Astrocyte (in vitro differentiated cells and primary cell): ENCODE measurements at regions not wholly inside any gene's neighbourhood (a gene's known extent, or its start where the extent isn't known, plus 50 kb on each side); places are given as distances from the start of the nearest gene placed in this dataset.

Experiments
- DNase-seq: peaks from one replicate; pipeline ENCODE4 v3.0.0-alpha.2; 2010; ENCODE audit warnings: low read depth
- FAIRE-seq: peaks from 2 replicates; lab custom pipeline; 2011; peaks lifted over from hg19 to GRCh38; lab: Jason Lieb, UNC
- H2AFZ ChIP-seq: 2 replicates; pipeline ENCODE4 v1.6.0; 2012; ENCODE audit warnings: low read depth, low read length, inconsistent platforms
- H3K27ac ChIP-seq: 2 replicates; pipeline ENCODE4 v1.5.1; 2011; ENCODE audit warnings: low read depth, low read length, inconsistent platforms
- H3K27me3 ChIP-seq: 2 replicates; pipeline ENCODE4 v1.6.0; 2011; ENCODE audit warnings: low read length, inconsistent platforms; ENCODE audit not compliant: insufficient read depth
- H3K36me3 ChIP-seq: 2 replicates; pipeline ENCODE4 v1.5.1; 2011; ENCODE audit warnings: low read length, inconsistent platforms; ENCODE audit not compliant: insufficient read depth
- H3K4me1 ChIP-seq: 2 replicates; pipeline ENCODE4 v1.5.1; 2011; ENCODE audit warnings: low read length, inconsistent platforms; ENCODE audit not compliant: insufficient read depth
- H3K4me2 ChIP-seq: 2 replicates; pipeline ENCODE4 v1.6.0; 2012; ENCODE audit warnings: low read length, inconsistent platforms
- H3K4me3 ChIP-seq: 2 replicates; pipeline ENCODE4 v1.5.1; 2011; ENCODE audit warnings: low read depth, mild to moderate bottlenecking, low read length, inconsistent platforms; ENCODE audit not compliant: insufficient read depth
- H3K79me2 ChIP-seq: 2 replicates; pipeline ENCODE4 v1.6.0; 2012; ENCODE audit warnings: mild to moderate bottlenecking, low read length, inconsistent platforms; ENCODE audit not compliant: insufficient read depth
- H3K9ac ChIP-seq: 2 replicates; pipeline ENCODE4 v1.6.0; 2012; ENCODE audit warnings: mild to moderate bottlenecking, low read length, inconsistent platforms
- H3K9me3 ChIP-seq: 2 replicates; pipeline ENCODE4 v1.5.1; 2012; ENCODE audit warnings: low read depth, mild to moderate bottlenecking, low read length, inconsistent platforms; ENCODE audit not compliant: insufficient read depth
- H4K20me1 ChIP-seq: 2 replicates; pipeline ENCODE4 v1.6.0; 2012; ENCODE audit warnings: low read length, inconsistent platforms; ENCODE audit not compliant: insufficient read depth
- H3K27ac Mint-ChIP-seq: one replicate; pipeline ENCODE4 v1.8.0; 2021; ENCODE audit warnings: mild to moderate bottlenecking, mixed read lengths; ENCODE audit not compliant: unreplicated experiment
- H3K27me3 Mint-ChIP-seq: one replicate; pipeline ENCODE4 v1.8.0; 2021; ENCODE audit warnings: low read depth, mixed read lengths; ENCODE audit not compliant: unreplicated experiment
- H3K36me3 Mint-ChIP-seq: one replicate; pipeline ENCODE4 v1.8.0; 2021; ENCODE audit warnings: low read depth, mixed read lengths; ENCODE audit not compliant: unreplicated experiment
- H3K4me1 Mint-ChIP-seq: one replicate; pipeline ENCODE4 v1.8.0; 2021; ENCODE audit warnings: low read depth, mixed read lengths; ENCODE audit not compliant: unreplicated experiment
- H3K4me3 Mint-ChIP-seq: one replicate; pipeline ENCODE4 v1.8.0; 2021; ENCODE audit warnings: mild to moderate bottlenecking, moderate library complexity, mixed read lengths; ENCODE audit not compliant: unreplicated experiment
- H3K9me3 Mint-ChIP-seq: one replicate; pipeline ENCODE4 v1.8.0; 2021; ENCODE audit warnings: mild to moderate bottlenecking, mixed read lengths; ENCODE audit not compliant: unreplicated experiment
- EZH2 ChIP-seq: IDR thresholded peaks from 2 replicates; pipeline ENCODE4 v1.6.1; 2012; ENCODE audit warnings: mild to moderate bottlenecking, low read length, inconsistent platforms; ENCODE audit not compliant: insufficient read depth
- TF ChIP-seq, protein P1 (sequence below): IDR thresholded peaks from 2 replicates; pipeline ENCODE4 v1.5.1; 2011; ENCODE audit warnings: low read depth, mild to moderate bottlenecking, inconsistent platforms, low read length, moderate library complexity; ENCODE audit not compliant: insufficient read depth

DNA sequence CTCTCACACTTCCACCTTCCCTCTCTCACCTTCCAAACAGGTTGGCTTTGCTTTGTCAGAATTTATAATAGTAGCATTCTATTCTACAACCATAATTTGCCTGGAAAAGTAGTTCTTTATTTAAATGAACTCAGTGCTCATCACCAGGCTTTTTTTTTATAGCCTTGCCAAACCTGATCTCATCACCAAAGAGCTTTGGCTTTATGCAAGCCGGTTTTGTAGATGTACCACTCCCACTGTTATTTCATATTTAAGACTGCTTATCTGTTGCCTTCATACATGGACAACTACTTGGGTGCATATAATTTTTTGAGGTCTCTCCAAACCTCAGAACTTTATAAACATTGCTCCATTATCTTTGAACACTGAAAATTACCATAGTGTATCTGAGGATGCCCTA lies 246.1 kb upstream of the PPP2R3A start:
- no peak overlapping the region for H3K4me2 ChIP-seq
- H3K27ac Mint-ChIP-seq: no peak overlapping the region

GRCh38 chr3:135728007-135728721 lies 237.4 kb upstream of the PPP2R3A start:
- H3K27me3 ChIP-seq: no peaks in the 10 kb centered on the region
- TF ChIP-seq, protein P1, sequence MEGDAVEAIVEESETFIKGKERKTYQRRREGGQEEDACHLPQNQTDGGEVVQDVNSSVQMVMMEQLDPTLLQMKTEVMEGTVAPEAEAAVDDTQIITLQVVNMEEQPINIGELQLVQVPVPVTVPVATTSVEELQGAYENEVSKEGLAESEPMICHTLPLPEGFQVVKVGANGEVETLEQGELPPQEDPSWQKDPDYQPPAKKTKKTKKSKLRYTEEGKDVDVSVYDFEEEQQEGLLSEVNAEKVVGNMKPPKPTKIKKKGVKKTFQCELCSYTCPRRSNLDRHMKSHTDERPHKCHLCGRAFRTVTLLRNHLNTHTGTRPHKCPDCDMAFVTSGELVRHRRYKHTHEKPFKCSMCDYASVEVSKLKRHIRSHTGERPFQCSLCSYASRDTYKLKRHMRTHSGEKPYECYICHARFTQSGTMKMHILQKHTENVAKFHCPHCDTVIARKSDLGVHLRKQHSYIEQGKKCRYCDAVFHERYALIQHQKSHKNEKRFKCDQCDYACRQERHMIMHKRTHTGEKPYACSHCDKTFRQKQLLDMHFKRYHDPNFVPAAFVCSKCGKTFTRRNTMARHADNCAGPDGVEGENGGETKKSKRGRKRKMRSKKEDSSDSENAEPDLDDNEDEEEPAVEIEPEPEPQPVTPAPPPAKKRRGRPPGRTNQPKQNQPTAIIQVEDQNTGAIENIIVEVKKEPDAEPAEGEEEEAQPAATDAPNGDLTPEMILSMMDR: no peak
- no peak for TF ChIP-seq EZH2
- H3K27me3 Mint-ChIP-seq: no peaks in the 10 kb centered on the region
- no peaks in the 10 kb centered on the region for H3K36me3 Mint-ChIP-seq
- H3K79me2 ChIP-seq: no peaks in the 10 kb centered on the region
- no peaks in the 10 kb centered on the region for H3K4me1 Mint-ChIP-seq
- H3K9me3 ChIP-seq: no peaks in the 10 kb centered on the region
- no peak overlapping the region for H3K27ac ChIP-seq
- H4K20me1 ChIP-seq: no peaks in the 10 kb centered on the region
- H3K4me3 Mint-ChIP-seq: no peak overlapping the region
- H3K4me1 ChIP-seq: no peaks in the 10 kb centered on the region
- H3K27ac Mint-ChIP-seq: no peak overlapping the region
- no peaks in the 10 kb centered on the region for H3K36me3 ChIP-seq
- peaks cover 9% of the 10 kb centered on the region for H3K9me3 Mint-ChIP-seq
- H3K9ac ChIP-seq: no peak overlapping the region
- FAIRE-seq: no peak
- no peak overlapping the region for H3K4me2 ChIP-seq
- no peak overlapping the region for H2AFZ ChIP-seq
- H3K4me3 ChIP-seq: no peak overlapping the region
- no peak for DNase-seq

More for the DNA sequence above, 246.1 kb upstream of the PPP2R3A start:
- Histone ChIP-seq H3K27ac (no peak overlapping the region), H3K36me3 (no peaks in the 10 kb centered on the region), H3K79me2 (no peaks in the 10 kb centered on the region), H3K4me1 (no peaks in the 10 kb centered on the region), H3K9ac (no peak overlapping the region), H4K20me1 (no peaks in the 10 kb centered on the region), H2AFZ (no peak overlapping the region), H3K4me3 (no peak overlapping the region), H3K27me3 (no peaks in the 10 kb centered on the region), H3K9me3 (no peaks in the 10 kb centered on the region)
- Mint-ChIP-seq H3K27me3 (no peaks in the 10 kb centered on the region), H3K9me3 (no peaks in the 10 kb centered on the region), H3K36me3 (no peaks in the 10 kb centered on the region), H3K4me1 (no peaks in the 10 kb centered on the region), H3K4me3 (no peak overlapping the region)
- FAIRE-seq (no peak), DNase-seq (no peak)
- TF ChIP-seq EZH2: no peak

DNA sequence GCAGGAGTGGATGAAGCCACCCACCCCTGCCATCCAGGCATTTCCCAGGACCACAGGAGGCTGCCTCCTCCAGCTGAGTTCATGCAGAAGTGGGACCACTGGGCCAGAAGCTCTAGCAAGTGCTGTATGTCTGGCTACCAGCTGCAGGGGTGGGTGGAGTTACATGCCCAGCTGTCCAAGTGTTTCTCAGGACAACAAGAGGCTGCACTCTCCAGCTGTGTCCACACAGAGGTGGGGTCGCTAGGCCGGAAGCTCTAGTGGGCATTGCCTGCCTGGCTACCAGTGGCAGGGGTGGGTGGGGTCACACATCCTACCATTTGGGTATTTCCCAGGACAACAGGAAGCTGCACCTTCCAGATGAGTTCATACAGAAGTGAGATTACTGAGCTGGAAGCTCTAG lies 234.0 kb upstream of the PPP2R3A start:
- Histone ChIP-seq H2AFZ (no peak overlapping the region), H3K9me3 (no peaks in the 10 kb centered on the region), H3K4me1 (no peaks in the 10 kb centered on the region), H3K27ac (no peak overlapping the region), H3K79me2 (no peaks in the 10 kb centered on the region), H3K4me3 (no peak overlapping the region), H3K36me3 (no peaks in the 10 kb centered on the region), H3K4me2 (no peak overlapping the region), H3K9ac (no peak overlapping the region), H4K20me1 (no peaks in the 10 kb centered on the region), H3K27me3 (no peaks in the 10 kb centered on the region)
- DNase-seq: no peak
- Mint-ChIP-seq H3K4me3 (no peak overlapping the region), H3K36me3 (no peaks in the 10 kb centered on the region), H3K27me3 (no peaks in the 10 kb centered on the region), H3K9me3 (peaks cover 10% of the 10 kb centered on the region), H3K27ac (no peak overlapping the region), H3K4me1 (no peaks in the 10 kb centered on the region)
- no peak for FAIRE-seq
- TF ChIP-seq EZH2: no peak
- TF ChIP-seq, protein P1: no peak
